ENCODE measurements at regions not wholly inside any gene's neighbourhood (a gene's known extent, or its start where the extent isn't known, plus 50 kb on each side); places are given as distances from the start of the nearest gene placed in this dataset.

GRCh38 chr18:78782951-78783563 is 196.6 kb upstream of the SALL3 start:
- TF ChIP-seq TAF1 (IDR thresholded peaks at IDR 0.05; ENCODE audit: borderline replicate concordance, insufficient read depth, low read length): no peak
- no peak for TF ChIP-seq POLR2AphosphoS5 (IDR thresholded peaks at IDR 0.05; ENCODE audit: low read depth, low read length)
- no peak for TF ChIP-seq REST (IDR thresholded peaks at IDR 0.05; ENCODE audit: insufficient read depth in 1 of 2, low read depth in 2 of 2, low read length in 2 of 2)
- TF ChIP-seq SIN3A (IDR thresholded peaks at IDR 0.05; ENCODE audit: borderline replicate concordance, insufficient read depth, low read length): no peak
